ENCODE measurements at regions not wholly inside any gene's neighbourhood (a gene's known extent, or its start where the extent isn't known, plus 50 kb on each side); places are given as distances from the start of the nearest gene placed in this dataset.
"Not testable (repeated sequence)": the region's sequence is repeated elsewhere in the genome, so short reads cannot be mapped to it uniquely, and the experiment has no call there.

- no peak for DNase-seq
Observed at GRCh38 chr3:182424006-182424405, 369.3 kb upstream of the ATP11B start.

DNA sequence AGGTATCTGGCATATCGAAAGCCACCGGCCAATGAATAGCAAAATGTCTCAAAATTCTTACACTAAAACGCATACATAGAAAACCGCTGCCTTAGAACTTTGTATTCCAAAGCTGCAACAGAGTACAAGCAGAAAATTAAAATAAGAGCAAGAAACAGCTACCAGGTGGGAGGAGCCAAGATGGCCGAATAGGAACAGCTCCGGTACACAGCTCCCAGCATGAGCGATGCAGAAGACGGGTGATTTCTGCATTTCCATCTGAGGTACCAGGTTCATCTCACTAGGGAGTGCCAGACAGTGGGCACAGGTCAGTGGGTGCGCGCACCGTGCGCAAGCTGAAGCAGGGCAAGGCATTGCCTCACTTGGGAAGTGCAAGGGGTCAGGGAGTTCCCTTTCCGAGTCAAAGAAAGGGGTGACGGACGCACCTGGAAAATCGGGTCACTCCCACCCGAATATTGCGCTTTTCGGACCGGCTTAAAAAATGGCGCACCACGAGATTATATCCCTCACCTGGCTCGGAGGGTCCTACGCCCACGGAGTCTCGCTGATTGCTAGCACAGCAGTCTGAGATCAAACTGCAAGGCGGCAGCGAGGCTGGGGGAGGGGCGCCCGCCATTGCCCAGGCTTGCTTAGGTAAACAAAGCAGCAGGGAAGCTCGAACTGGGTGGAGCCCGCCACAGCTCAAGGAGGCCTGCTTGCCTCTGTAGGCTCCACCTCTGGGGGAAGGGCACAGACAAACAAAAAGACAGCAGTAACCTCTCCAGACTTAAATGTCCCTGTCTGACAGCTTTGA is 367.2 kb upstream of the ATP11B start:
- DNase-seq = not testable (repeated sequence)

GRCh38 chr3:182431972-182432371 is 361.3 kb upstream of the ATP11B start:
- DNase-seq = not testable (repeated sequence)

DNA sequence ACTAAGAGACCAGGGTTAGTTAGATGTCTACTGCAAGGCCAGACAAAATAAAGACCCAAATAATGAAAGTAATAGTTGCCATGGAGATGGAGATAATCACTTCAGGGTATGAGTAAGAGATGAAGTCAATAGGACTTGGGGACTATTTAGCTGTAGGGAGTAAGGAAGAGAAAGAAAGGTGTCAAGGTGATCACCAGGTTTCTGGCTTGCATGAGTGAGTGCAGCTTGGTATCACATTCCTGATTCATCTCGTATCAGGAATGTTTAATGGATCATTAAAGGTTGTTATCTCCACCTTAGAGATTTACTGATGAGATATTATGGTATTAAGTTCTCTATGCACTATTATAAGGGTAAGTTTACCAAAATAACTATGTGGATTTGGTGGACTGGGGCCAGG is 357.4 kb upstream of the ATP11B start:
- no peak for DNase-seq

- no peak for DNase-seq
Observed at GRCh38 chr3:182436547-182436946, 356.8 kb upstream of the ATP11B start.

GRCh38 chr3:182438398-182438797 is 354.9 kb upstream of the ATP11B start:
- DNase-seq = no peak

DNA sequence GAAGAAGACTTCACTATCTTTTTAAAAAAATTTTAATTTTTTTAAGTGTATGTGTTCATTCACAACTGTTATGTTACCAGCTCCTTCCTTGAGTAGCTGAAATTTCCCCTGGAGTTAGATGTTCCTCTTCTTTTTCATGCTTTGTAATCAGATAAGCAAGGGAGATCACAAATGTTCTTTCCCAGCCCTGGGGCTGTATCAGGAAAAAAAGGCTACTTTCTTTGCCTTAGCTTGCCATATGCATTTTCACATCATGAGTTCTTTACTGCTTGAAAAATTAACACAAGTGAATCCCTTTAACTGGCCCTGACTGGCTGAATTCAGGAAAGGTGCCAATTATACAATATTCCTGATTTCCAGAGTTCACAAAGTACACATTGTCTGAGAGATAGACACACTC is 353.2 kb upstream of the ATP11B start:
- no peak for DNase-seq

DNA sequence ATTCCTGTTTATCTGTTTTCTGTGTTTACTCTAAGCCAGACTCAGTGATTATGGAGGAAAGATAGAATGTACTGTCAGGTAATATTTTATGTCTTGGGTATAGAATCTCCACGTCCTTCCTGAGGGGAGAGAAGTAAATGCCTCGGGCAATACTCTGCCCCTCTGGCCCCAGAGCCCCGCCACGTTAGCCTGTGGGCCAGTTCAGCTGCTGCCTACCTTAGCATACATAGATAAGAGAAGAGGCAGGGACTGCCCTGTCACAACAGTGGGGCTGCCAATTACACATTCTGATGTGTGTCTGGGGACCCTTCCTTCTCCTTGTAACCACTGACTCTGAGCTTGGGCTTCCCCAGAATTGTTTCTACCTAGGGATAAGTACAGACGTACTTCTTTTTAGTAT is 347.7 kb upstream of the ATP11B start:
- no peak for DNase-seq

DNA sequence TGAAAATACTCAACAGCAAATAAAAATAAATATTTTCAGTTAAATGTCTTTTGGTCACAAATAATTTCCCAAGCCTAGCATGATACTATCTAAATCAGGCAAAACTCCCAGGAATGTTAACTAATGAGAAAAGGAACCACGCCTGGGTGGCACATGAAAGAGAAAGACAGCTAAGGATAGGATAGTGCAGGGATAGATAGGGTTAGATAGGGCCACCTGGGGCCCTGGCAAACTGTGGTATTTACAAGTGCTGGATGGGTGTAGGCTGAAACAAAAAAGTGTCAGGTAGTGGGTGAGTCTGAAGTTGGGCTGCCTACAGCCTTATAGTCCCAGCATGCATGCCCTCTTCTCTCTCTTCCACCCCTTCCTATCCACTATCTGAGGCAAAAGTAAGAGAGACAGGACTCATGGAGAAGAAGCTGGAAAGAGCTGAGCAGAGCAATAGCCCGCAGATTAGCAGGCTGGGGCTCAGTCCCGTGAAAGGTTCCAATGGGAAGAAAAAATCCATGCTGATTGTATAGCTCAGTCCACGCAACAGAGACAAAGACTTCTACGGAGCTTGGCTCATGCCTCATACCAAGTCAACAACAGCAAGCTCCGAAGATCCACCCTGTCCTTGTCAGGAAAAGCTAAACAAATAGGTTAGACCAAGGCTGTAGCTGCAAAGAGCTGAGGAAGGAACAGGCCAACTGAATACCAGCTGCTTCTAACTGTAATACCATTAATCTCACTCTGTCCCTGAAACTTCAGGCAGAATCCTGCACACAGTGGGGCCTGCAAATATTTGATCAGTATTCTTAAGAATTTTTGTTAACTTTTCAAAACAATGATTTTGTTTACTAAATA is 342.1 kb upstream of the ATP11B start:
- DNase-seq = no peak

- no peak for DNase-seq
Observed at GRCh38 chr3:182451871-182452270, 341.4 kb upstream of the ATP11B start.

GRCh38 chr3:182455011-182455410 is 338.3 kb upstream of the ATP11B start:
- no peak for DNase-seq

GRCh38 chr3:182460303-182460702 is 333.0 kb upstream of the ATP11B start:
- DNase-seq = no peak

- no peak for DNase-seq
Observed at GRCh38 chr3:182462152-182462551, 331.2 kb upstream of the ATP11B start.

GRCh38 chr3:182464513-182465145 is 328.7 kb upstream of the ATP11B start:
- DNase-seq = no peak

- no peak for DNase-seq
Observed at GRCh38 chr3:182465301-182466185, 327.8 kb upstream of the ATP11B start.

GRCh38 chr3:182469086-182469485 is 324.2 kb upstream of the ATP11B start:
- DNase-seq = no peak

DNA sequence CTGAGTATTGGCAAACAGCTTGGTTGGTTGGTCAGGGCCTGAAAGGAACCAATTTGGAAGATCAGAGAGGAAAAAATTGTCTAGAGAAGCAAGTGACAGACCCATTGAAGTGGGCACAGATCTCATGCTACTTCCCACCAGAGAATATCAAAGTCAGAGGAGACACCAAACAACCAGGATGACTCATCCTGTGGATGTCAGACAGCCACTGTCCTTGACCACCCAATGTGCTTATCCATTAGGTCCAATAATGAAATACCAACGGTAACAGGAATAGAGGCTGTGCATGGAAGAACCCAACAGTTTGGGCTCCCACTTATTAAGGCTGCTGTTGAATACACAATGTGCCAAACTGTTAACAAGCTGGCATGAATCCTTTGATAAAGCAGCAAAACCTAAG is 323.1 kb upstream of the ATP11B start:
- DNase-seq = no peak

DNA sequence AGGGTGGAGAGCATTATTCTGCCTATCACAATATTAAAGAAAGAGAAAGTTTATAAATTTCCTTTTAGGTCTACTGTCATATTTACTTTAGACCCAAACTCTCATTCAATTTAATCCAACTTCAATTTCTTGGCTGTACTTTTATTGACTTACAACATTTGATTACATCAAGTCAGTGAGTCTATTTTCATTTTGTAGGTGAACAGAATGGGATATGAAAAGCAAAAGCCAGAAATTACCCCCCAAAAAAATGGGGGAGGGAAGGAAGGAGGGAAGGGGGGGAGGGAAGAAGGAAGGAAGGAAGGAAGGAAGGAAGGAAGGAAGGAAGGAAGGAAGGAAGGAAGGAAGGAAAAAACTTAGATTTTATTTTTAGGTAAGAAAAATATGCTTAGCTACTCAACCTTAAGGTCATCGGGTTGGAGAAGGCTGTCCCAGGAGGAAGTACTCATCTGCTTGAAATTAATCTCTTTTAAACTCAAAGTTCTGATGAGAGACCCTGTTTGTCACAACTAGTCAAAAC is 320.1 kb upstream of the ATP11B start:
- no peak for DNase-seq

DNA sequence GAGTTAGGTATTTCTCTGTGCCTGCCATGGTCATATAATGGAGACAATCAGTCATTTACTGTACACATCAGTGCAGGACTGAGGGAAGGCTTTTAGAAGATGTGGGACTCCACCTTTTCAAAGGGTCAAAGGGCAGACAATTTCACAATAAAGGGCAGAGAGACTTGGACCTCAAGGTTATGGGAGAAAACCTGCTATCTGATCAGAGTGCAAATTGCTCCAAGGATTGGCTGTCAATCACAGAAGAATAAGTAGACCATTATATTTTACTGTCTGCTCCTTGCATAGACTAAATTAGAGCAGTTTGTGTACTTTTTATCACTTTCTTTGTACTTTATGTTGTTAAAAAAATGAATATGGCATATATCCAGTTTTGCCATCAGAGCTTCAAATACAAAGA is 314.9 kb upstream of the ATP11B start:
- no peak for DNase-seq

DNA sequence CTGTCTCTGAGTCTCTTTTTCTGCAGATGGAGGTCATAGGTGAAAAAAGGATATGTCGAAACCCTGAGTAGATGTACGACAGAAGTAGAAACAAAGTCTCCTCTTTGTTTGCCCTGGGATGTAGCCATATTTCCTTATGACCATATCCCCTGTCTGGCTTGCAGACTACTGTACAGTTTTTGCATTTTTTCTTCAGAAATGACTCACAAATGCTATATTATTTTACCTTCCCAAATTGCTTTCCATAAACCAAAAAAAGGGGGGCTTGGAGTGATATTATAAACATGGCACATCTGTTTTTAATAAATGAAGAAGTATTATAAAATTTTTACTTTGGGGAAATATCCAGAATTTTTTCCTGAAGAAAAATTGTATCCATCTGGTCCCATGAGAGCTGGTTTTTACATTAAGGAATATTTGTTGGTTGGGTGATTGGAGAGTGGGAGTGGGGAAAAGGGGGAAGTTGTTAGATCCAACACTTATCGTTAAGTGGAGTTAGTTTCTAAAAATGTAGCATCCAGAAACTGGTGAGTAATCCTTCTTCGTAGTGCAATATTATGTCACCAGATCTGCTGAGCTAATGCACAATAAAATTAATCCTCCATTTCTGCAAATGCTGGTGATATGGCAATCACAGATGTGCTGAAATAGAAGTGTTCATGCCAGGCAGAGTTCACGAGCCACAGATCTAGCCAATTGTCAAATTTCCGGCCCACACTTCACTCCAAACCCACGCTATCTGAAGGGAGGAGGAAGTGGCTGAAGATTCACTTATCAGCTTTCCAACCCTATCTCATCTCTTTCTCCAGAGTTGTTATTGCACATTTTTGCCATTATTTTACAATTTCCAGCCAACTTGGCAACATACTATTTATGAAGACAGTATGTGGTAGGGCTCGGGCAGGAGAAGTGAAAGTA is 313.6 kb upstream of the ATP11B start:
- no peak for DNase-seq

GRCh38 chr3:182482705-182483104 is 310.6 kb upstream of the ATP11B start:
- no peak for DNase-seq

Data from stimulated activated naive CD4-positive, alpha-beta T cell treated with Interleukin-2 at 50 U/mL for 16 hours (primary cell).